ENCODE measurements at regions not wholly inside any gene's neighbourhood (a gene's known extent, or its start where the extent isn't known, plus 50 kb on each side); places are given as distances from the start of the nearest gene placed in this dataset.

DNA sequence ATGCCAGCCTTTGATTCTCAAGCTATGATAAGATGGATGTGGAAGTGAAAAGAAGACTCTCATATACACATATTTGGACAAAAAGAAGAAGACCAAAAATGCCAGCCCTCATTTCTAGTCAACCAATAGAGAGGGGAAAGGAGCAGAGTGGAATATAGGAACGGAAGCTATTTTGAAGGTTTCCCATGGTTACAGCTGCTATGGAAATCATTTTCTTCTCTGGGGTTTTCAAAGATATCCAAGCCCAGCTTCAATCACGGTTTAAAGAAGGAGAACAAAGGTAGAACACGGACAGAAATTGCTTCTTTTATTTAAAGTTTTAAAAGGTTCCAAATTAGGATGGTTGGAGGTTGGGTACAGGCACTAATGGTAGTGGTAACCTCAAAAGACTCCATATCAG is 181.0 kb upstream of the PRICKLE2 start:
- intact Hi-C loops (cut with micrococcal nuclease) = no loop called here
- no peak overlapping the region for H3K4me3 Mint-ChIP-seq
- H3K36me3 Mint-ChIP-seq (ENCODE audit: low read depth) = no peaks in the 10 kb centered on the region
- TF ChIP-seq, protein P1, sequence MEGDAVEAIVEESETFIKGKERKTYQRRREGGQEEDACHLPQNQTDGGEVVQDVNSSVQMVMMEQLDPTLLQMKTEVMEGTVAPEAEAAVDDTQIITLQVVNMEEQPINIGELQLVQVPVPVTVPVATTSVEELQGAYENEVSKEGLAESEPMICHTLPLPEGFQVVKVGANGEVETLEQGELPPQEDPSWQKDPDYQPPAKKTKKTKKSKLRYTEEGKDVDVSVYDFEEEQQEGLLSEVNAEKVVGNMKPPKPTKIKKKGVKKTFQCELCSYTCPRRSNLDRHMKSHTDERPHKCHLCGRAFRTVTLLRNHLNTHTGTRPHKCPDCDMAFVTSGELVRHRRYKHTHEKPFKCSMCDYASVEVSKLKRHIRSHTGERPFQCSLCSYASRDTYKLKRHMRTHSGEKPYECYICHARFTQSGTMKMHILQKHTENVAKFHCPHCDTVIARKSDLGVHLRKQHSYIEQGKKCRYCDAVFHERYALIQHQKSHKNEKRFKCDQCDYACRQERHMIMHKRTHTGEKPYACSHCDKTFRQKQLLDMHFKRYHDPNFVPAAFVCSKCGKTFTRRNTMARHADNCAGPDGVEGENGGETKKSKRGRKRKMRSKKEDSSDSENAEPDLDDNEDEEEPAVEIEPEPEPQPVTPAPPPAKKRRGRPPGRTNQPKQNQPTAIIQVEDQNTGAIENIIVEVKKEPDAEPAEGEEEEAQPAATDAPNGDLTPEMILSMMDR (IDR thresholded peaks at IDR 0.05) = no peak
- no peaks in the 10 kb centered on the region for H3K4me1 Mint-ChIP-seq (ENCODE audit: low read depth)
- no peak overlapping the region for H3K27ac Mint-ChIP-seq
- CTCF ChIA-PET = no interaction called here
- H3K9me3 Mint-ChIP-seq = no peaks in the 10 kb centered on the region
- ATAC-seq (no peak), DNase-seq (no peak)
- POLR2A ChIA-PET = no interaction called here
- peaks cover 5% of the 10 kb centered on the region for H3K27me3 Mint-ChIP-seq

- CTCF ChIA-PET = no interaction called here
- intact Hi-C loops (cut with micrococcal nuclease) = no loop called here
- POLR2A ChIA-PET = no interaction called here
- Mint-ChIP-seq H3K4me1 (ENCODE audit: low read depth) (no peaks in the 10 kb centered on the region), H3K36me3 (ENCODE audit: low read depth) (no peaks in the 10 kb centered on the region), H3K9me3 (no peaks in the 10 kb centered on the region), H3K27ac (no peak overlapping the region), H3K4me3 (no peak overlapping the region), H3K27me3 (peaks cover 5% of the 10 kb centered on the region)
- no peak for DNase-seq
- no peak for ATAC-seq
- TF ChIP-seq, protein P1 (IDR thresholded peaks at IDR 0.05) = no peak
Observed at GRCh38 chr3:64405211-64405835, 180.1 kb upstream of the PRICKLE2 start.

- intact Hi-C loops (cut with micrococcal nuclease) = no loop called here
- DNase-seq (no peak), ATAC-seq (no peak)
- no peak overlapping the region for H3K27ac Mint-ChIP-seq
- CTCF ChIA-PET = interaction anchor here (1.3 kb wide), 1 partner anchor 370 kb away, joined by 5 read pairs; no protein-coding TSS in a partner anchor
- no peaks in the 10 kb centered on the region for H3K27me3 Mint-ChIP-seq
- H3K4me3 Mint-ChIP-seq = no peak overlapping the region
- TF ChIP-seq, protein P1 (IDR thresholded peaks at IDR 0.05) = no peak
- H3K36me3 Mint-ChIP-seq (ENCODE audit: low read depth) = no peaks in the 10 kb centered on the region
- no peaks in the 10 kb centered on the region for H3K9me3 Mint-ChIP-seq
- H3K4me1 Mint-ChIP-seq (ENCODE audit: low read depth) = no peaks in the 10 kb centered on the region
- POLR2A ChIA-PET = no interaction called here
Observed at GRCh38 chr3:64400706-64401105, 175.4 kb upstream of the PRICKLE2 start.

GRCh38 chr3:64399205-64399800 is 174.0 kb upstream of the PRICKLE2 start:
- intact Hi-C loops (cut with micrococcal nuclease) = loop anchor here (1.0 kb wide), 1 partner anchor 369 kb away; no protein-coding TSS in a partner anchor
- Mint-ChIP-seq H3K27me3 (no peaks in the 10 kb centered on the region), H3K36me3 (ENCODE audit: low read depth) (no peaks in the 10 kb centered on the region), H3K27ac (no peak overlapping the region), H3K4me3 (no peak overlapping the region), H3K9me3 (no peaks in the 10 kb centered on the region), H3K4me1 (ENCODE audit: low read depth) (no peaks in the 10 kb centered on the region)
- DNase-seq (peak; percentile 22), ATAC-seq (peak; percentile 58)
- TF ChIP-seq, protein P1 (IDR thresholded peaks at IDR 0.05) = peak; percentile 43
- ChIA-PET POLR2A (no interaction called here), CTCF (interaction anchor here (0.6 to 1.3 kb wide), 2 partner anchors 137 to 369 kb away, joined by 3 to 5 read pairs; no protein-coding TSS in a partner anchor)

- TF ChIP-seq, protein P1 (IDR thresholded peaks at IDR 0.05) = no peak
- H3K36me3 Mint-ChIP-seq (ENCODE audit: low read depth) = no peaks in the 10 kb centered on the region
- ATAC-seq (no peak), DNase-seq (no peak)
- CTCF ChIA-PET = interaction anchor here (1.1 kb wide), 1 partner anchor 368 kb away, joined by 5 read pairs; no protein-coding TSS in a partner anchor
- no peak overlapping the region for H3K4me3 Mint-ChIP-seq
- H3K27me3 Mint-ChIP-seq = no peaks in the 10 kb centered on the region
- no peaks in the 10 kb centered on the region for H3K9me3 Mint-ChIP-seq
- POLR2A ChIA-PET = no interaction called here
- no peak overlapping the region for H3K27ac Mint-ChIP-seq
- H3K4me1 Mint-ChIP-seq (ENCODE audit: low read depth) = no peaks in the 10 kb centered on the region
- intact Hi-C loops (cut with micrococcal nuclease) = no loop called here
Observed at GRCh38 chr3:64398476-64398875, 173.2 kb upstream of the PRICKLE2 start.
